Activated B cell treated with CpG ODN at 0.5 μM for 24 hours (primary cell): ENCODE measurements at regions not wholly inside any gene's neighbourhood (a gene's known extent, or its start where the extent isn't known, plus 50 kb on each side); places are given as distances from the start of the nearest gene placed in this dataset.

Experiments used
- ATAC-seq: fragments of 200-7000 bp; cut with Tn5 transposase; one replicate; pipeline ENCODE4 v1.10.0; 2021; ENCODE audit warnings: low read depth, mild to moderate bottlenecking, moderate library complexity
- CTCF ChIA-PET: fragments of 350-600 bp; sonication (Branson Sonifier 250); formaldehyde crosslinking; loops from one replicate; lab custom pipeline; 2021; ENCODE audit warnings: antibody characterized with exemption; lab: Charles Lee
- POLR2A ChIA-PET: fragments of 350-600 bp; sonication (Branson Sonifier 250); formaldehyde crosslinking; loops from one replicate; lab custom pipeline; 2021; ENCODE audit warnings: antibody characterized with exemption; lab: Charles Lee
- DNase-seq: peaks from one replicate; pipeline ENCODE4 v3.0.0; 2022
- H3K27ac Mint-ChIP-seq: one replicate; pipeline ENCODE4 v1.8.0; 2020; ENCODE audit warnings: mixed read lengths
- H3K27me3 Mint-ChIP-seq: one replicate; pipeline ENCODE4 v1.8.0; 2021; ENCODE audit warnings: mixed read lengths
- H3K36me3 Mint-ChIP-seq: one replicate; pipeline ENCODE4 v1.8.0; 2021; ENCODE audit warnings: low read depth, mixed read lengths
- H3K4me1 Mint-ChIP-seq: one replicate; pipeline ENCODE4 v1.8.0; 2021; ENCODE audit warnings: mixed read lengths
- H3K4me3 Mint-ChIP-seq: one replicate; pipeline ENCODE4 v1.8.0; 2020; ENCODE audit warnings: mild to moderate bottlenecking, mixed read lengths
- H3K9me3 Mint-ChIP-seq: one replicate; pipeline ENCODE4 v1.8.0; 2020; ENCODE audit warnings: mixed read lengths
- CTCF ChIP-seq: fragments of 200-600 bp; IDR thresholded peaks from one replicate; pipeline ENCODE4 v1.8.0; 2022; ENCODE audit warnings: antibody characterized with exemption, mild to moderate bottlenecking
- intact Hi-C: fragments of 100-400 bp; cut with micrococcal nuclease; formaldehyde crosslinking; loops from one replicate; pipeline ENCODE4 v1.15.1; 2024

- POLR2A ChIA-PET = no interaction called here
- H3K36me3 Mint-ChIP-seq = no peaks in the 10 kb centered on the region
- DNase-seq = no peak
- no peaks in the 10 kb centered on the region for H3K4me1 Mint-ChIP-seq
- peaks cover 3% of the 10 kb centered on the region for H3K27me3 Mint-ChIP-seq
- no peak for ATAC-seq
- peaks cover 10% of the 10 kb centered on the region for H3K9me3 Mint-ChIP-seq
- CTCF ChIA-PET = no interaction called here
- TF ChIP-seq CTCF = no peak
- H3K27ac Mint-ChIP-seq = no peak overlapping the region
- intact Hi-C loops = no loop called here
- no peak overlapping the region for H3K4me3 Mint-ChIP-seq
These were observed 98.8 kb upstream of the EOLA2 start for GRCh38 chrX:150037041-150037440.

- H3K27ac Mint-ChIP-seq = no peak overlapping the region
- no peak for DNase-seq
- intact Hi-C loops = no loop called here
- ATAC-seq = no peak
- H3K9me3 Mint-ChIP-seq = peaks cover 13% of the 10 kb centered on the region
- no peaks in the 10 kb centered on the region for H3K4me1 Mint-ChIP-seq
- CTCF ChIA-PET = no interaction called here
- H3K36me3 Mint-ChIP-seq = no peaks in the 10 kb centered on the region
- no peak overlapping the region for H3K4me3 Mint-ChIP-seq
- POLR2A ChIA-PET = no interaction called here
- TF ChIP-seq CTCF = no peak
- H3K27me3 Mint-ChIP-seq = peaks cover 3% of the 10 kb centered on the region
These were observed 100.0 kb upstream of the EOLA2 start for GRCh38 chrX:150038315-150038714.

GRCh38 chrX:150038986-150039599, 100.8 kb upstream of the EOLA2 start:
- DNase-seq = no peak
- Mint-ChIP-seq H3K4me1 (no peaks in the 10 kb centered on the region), H3K9me3 (peaks cover 13% of the 10 kb centered on the region), H3K4me3 (no peak overlapping the region), H3K36me3 (no peaks in the 10 kb centered on the region), H3K27me3 (peaks cover 3% of the 10 kb centered on the region), H3K27ac (no peak overlapping the region)
- intact Hi-C loops = no loop called here
- no peak for ATAC-seq
- ChIA-PET CTCF (no interaction called here), POLR2A (no interaction called here)
- no peak for TF ChIP-seq CTCF

- ChIA-PET POLR2A (no interaction called here), CTCF (no interaction called here)
- DNase-seq (no peak), ATAC-seq (no peak)
- Mint-ChIP-seq H3K27me3 (peaks cover 6% of the 10 kb centered on the region), H3K36me3 (no peaks in the 10 kb centered on the region), H3K4me1 (no peaks in the 10 kb centered on the region), H3K4me3 (no peak overlapping the region), H3K9me3 (peaks cover 2% of the 10 kb centered on the region), H3K27ac (no peak overlapping the region)
- intact Hi-C loops = no loop called here
- TF ChIP-seq CTCF = no peak
These were observed 102.9 kb upstream of the EOLA2 start for GRCh38 chrX:150041208-150041607.

GRCh38 chrX:150044556-150044955, 106.3 kb upstream of the EOLA2 start:
- ATAC-seq (no peak), DNase-seq (no peak)
- Mint-ChIP-seq H3K4me1 (no peaks in the 10 kb centered on the region), H3K27ac (no peak overlapping the region), H3K36me3 (no peaks in the 10 kb centered on the region), H3K27me3 (peaks cover 6% of the 10 kb centered on the region), H3K9me3 (peaks cover 2% of the 10 kb centered on the region), H3K4me3 (no peak overlapping the region)
- ChIA-PET CTCF (no interaction called here), POLR2A (no interaction called here)
- intact Hi-C loops = no loop called here
- no peak for TF ChIP-seq CTCF
